Endothelial cell of umbilical vein (primary cell): ENCODE measurements at regions not wholly inside any gene's neighbourhood (a gene's known extent, or its start where the extent isn't known, plus 50 kb on each side); places are given as distances from the start of the nearest gene placed in this dataset.

Experiments
- BruUV-seq: library from RNA; stranded (reverse); fragments of 400-500 nt; replicated peaks from 2 replicates; lab custom pipeline; 2021; lab: Mats Ljungman, UMichigan
- CTCF ChIA-PET: fragments of 300-600, 350-600 bp; sonication (Branson Sonifier 250); formaldehyde crosslinking; loops from one replicate; lab custom pipeline; 2021; ENCODE audit warnings: antibody characterized with exemption, inconsistent platforms; lab: Charles Lee
- POLR2A ChIA-PET: fragments of 300-600, 350-600 bp; sonication (Branson Sonifier 250); formaldehyde crosslinking; loops from one replicate; lab custom pipeline; 2021; ENCODE audit warnings: antibody characterized with exemption, inconsistent platforms; lab: Charles Lee
- DNase-seq: peaks from one replicate; pipeline ENCODE4 v3.0.0-alpha.2; 2011; ENCODE audit warnings: low read depth, low spot score
- FAIRE-seq: peaks from 2 replicates; lab custom pipeline; 2011; peaks lifted over from hg19 to GRCh38; lab: Jason Lieb, UNC
- H2AFZ ChIP-seq: 2 replicates; pipeline ENCODE4 v1.6.0; 2012; ENCODE audit warnings: low read depth, low read length, control low read depth, inconsistent platforms
- H3K27ac ChIP-seq: 2 replicates; pipeline ENCODE4 v1.5.1; 2011; ENCODE audit warnings: low read depth, mild to moderate bottlenecking, control low read depth, low read length, moderate library complexity; ENCODE audit not compliant: insufficient read depth
- H3K27me3 ChIP-seq, 2 experiments: 2 replicates each; pipeline versions ENCODE4 v1.6.0 to v1.6.1; 2011; ENCODE audit warnings: low read length in 2 of 2, mixed read lengths in 1 of 2; ENCODE audit not compliant: control insufficient read depth in 2 of 2, insufficient read depth in 2 of 2
- H3K36me3 ChIP-seq, 2 experiments: 2 replicates in 1 of 2; 3 replicates in 1 of 2; pipeline ENCODE4 v1.5.1; 2011; ENCODE audit warnings: low read length in 2 of 2, mild to moderate bottlenecking in 1 of 2, moderate library complexity in 1 of 2; ENCODE audit not compliant: control insufficient read depth in 2 of 2, insufficient read depth in 2 of 2; ENCODE audit errors: extremely low read depth in 1 of 2
- H3K4me1 ChIP-seq: 3 replicates; pipeline ENCODE4 v1.5.1; 2011; ENCODE audit warnings: mild to moderate bottlenecking, low read length; ENCODE audit not compliant: control insufficient read depth, insufficient read depth; ENCODE audit errors: extremely low read depth
- H3K4me2 ChIP-seq: 2 replicates; pipeline ENCODE4 v1.6.1; 2011; ENCODE audit warnings: low read length, control low read depth, mixed read lengths; ENCODE audit not compliant: insufficient read depth
- H3K4me3 ChIP-seq, 3 experiments: fragments of 200-600 bp in 1 of 3; sonication (generic), shearing (Covaris generic) in 1 of 3; replicated peaks in 1 of 3; 2 replicates each; pipeline ENCODE4 v1.5.1; 2011 to 2016; ENCODE audit warnings: control low read depth in 3 of 3, low read length in 3 of 3, mild to moderate bottlenecking in 2 of 3, inconsistent platforms in 1 of 3, low read depth in 1 of 3, moderate library complexity in 1 of 3; ENCODE audit not compliant: insufficient read depth in 1 of 3
- H3K79me2 ChIP-seq: 2 replicates; pipeline ENCODE4 v1.6.0; 2012; ENCODE audit warnings: low read length, inconsistent platforms; ENCODE audit not compliant: control insufficient read depth, insufficient read depth
- H3K9ac ChIP-seq: replicated peaks from 2 replicates; pipeline ENCODE3; 2011; ENCODE audit warnings: low read length, control low read depth; ENCODE audit not compliant: insufficient read depth; ENCODE audit errors: extremely low read depth
- H3K9me1 ChIP-seq: replicated peaks from 3 replicates; pipeline ENCODE4 v1.6.0; 2011; ENCODE audit warnings: mild to moderate bottlenecking, low read length; ENCODE audit not compliant: control insufficient read depth, insufficient read depth; ENCODE audit errors: extremely low read depth
- H3K9me3 ChIP-seq: replicated peaks from 2 replicates; pipeline ENCODE4 v1.5.1; 2012; ENCODE audit warnings: low read length, inconsistent platforms; ENCODE audit not compliant: control insufficient read depth, insufficient read depth
- H4K20me1 ChIP-seq: replicated peaks from 2 replicates; pipeline ENCODE3; 2011; ENCODE audit warnings: mild to moderate bottlenecking, low read length; ENCODE audit not compliant: control insufficient read depth, insufficient read depth; ENCODE audit errors: extremely low read depth
- EZH2 ChIP-seq: IDR thresholded peaks from 2 replicates; pipeline ENCODE4 v1.6.1; 2012; ENCODE audit warnings: borderline replicate concordance, low read depth, mild to moderate bottlenecking, moderate library complexity, low read length, inconsistent platforms; ENCODE audit not compliant: severe bottlenecking
- GATA2 ChIP-seq: IDR thresholded peaks from 2 replicates; pipeline ENCODE4 v1.7.0; 2011; ENCODE audit warnings: low read depth, mild to moderate bottlenecking, moderate library complexity, mixed read lengths, low read length; ENCODE audit not compliant: insufficient read length, insufficient read depth
- JUN ChIP-seq: IDR thresholded peaks from 2 replicates; pipeline ENCODE4 v1.6.1; 2011; ENCODE audit warnings: borderline replicate concordance, low read depth; ENCODE audit not compliant: insufficient read length, insufficient read depth
- POLR2A ChIP-seq: IDR thresholded peaks from 2 replicates; pipeline ENCODE4 v1.6.1; 2012; ENCODE audit warnings: low read depth, mild to moderate bottlenecking, control low read depth, low read length
- dilution Hi-C: fragments of 300-500 bp; cut with MboI; formaldehyde crosslinking; loops from one replicate; pipeline ENCODE4 v1.15.0; 2019; ENCODE audit warnings: low sequenced_read_pairs; ENCODE audit not compliant: extremely low pct_ligation_motif_present
- intact Hi-C: fragments of 100-400 bp; cut with micrococcal nuclease; formaldehyde crosslinking; loops from one replicate; pipeline ENCODE4 v1.10.0; 2022
- TF ChIP-seq, protein P1 (sequence below), 2 donors: IDR thresholded peaks; 1 replicate in 1 of 2; 2 replicates in 1 of 2; pipeline ENCODE4 v1.5.1; 2011; ENCODE audit warnings: low read length in 2 of 2, mild to moderate bottlenecking in 2 of 2, moderate library complexity in 2 of 2, control low read depth in 1 of 2, inconsistent platforms in 1 of 2, low read depth in 1 of 2; ENCODE audit not compliant: insufficient read depth in 1 of 2; ENCODE audit errors: extremely low read depth in 1 of 2
- TF ChIP-seq, protein P2 (sequence below): IDR thresholded peaks from 2 replicates; pipeline ENCODE4 v1.6.1; 2011; ENCODE audit not compliant: insufficient read depth, insufficient read length

DNA sequence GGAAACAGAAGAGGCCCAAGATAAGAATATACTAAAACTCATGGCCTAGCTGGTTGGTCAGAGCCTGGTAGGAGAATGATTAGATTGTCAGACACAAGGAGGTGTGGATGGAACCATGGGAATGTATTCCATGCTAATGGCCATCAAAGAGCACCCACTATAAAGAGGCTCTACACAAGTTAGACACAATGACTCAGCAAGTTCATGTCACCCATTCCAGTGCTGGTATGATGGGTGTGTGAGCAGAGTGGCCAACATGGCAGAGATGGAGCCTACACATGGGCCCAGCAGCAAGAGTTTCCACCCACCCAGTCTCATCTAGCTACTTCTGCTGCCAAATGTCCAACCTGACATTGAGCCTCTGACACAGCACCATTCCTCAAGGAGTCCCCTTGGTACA, 97.5 kb upstream of the COG2 start:
- no peak overlapping the region for H3K9ac ChIP-seq
- H3K4me1 ChIP-seq: no peaks in the 10 kb centered on the region
- intact Hi-C loops (no loop called here), dilution Hi-C loops (no loop called here)
- DNase-seq (no peak), FAIRE-seq (no peak)
- H3K4me3 ChIP-seq: no peak overlapping the region
- BruUV-seq: no TSS peak
- CTCF ChIA-PET: no interaction called here
- H4K20me1 ChIP-seq: no peaks in the 10 kb centered on the region
- no peaks in the 10 kb centered on the region for H3K27me3 ChIP-seq
- no peaks in the 10 kb centered on the region for H3K9me1 ChIP-seq
- no peaks in the 10 kb centered on the region for H3K9me3 ChIP-seq
- H3K27ac ChIP-seq: no peak overlapping the region
- TF ChIP-seq JUN: no peak
- H3K4me2 ChIP-seq: no peak overlapping the region
- no peaks in the 10 kb centered on the region for H3K36me3 ChIP-seq
- POLR2A ChIA-PET: no interaction called here
- H3K79me2 ChIP-seq: no peaks in the 10 kb centered on the region
- no peak overlapping the region for H2AFZ ChIP-seq

GRCh38 chr1:230543085-230543484, 99.2 kb upstream of the COG2 start:
- CTCF ChIA-PET: no interaction called here

More at GRCh38 chr1:230543085-230543484, 99.2 kb upstream of the COG2 start:
- no peak overlapping the region for H3K4me2 ChIP-seq
- no peaks in the 10 kb centered on the region for H3K27me3 ChIP-seq
- H3K9me1 ChIP-seq: no peaks in the 10 kb centered on the region
- no peaks in the 10 kb centered on the region for H3K4me1 ChIP-seq
- H3K27ac ChIP-seq: no peak overlapping the region
- TF ChIP-seq EZH2: no peak
- no peak for TF ChIP-seq POLR2A
- TF ChIP-seq, protein P1, sequence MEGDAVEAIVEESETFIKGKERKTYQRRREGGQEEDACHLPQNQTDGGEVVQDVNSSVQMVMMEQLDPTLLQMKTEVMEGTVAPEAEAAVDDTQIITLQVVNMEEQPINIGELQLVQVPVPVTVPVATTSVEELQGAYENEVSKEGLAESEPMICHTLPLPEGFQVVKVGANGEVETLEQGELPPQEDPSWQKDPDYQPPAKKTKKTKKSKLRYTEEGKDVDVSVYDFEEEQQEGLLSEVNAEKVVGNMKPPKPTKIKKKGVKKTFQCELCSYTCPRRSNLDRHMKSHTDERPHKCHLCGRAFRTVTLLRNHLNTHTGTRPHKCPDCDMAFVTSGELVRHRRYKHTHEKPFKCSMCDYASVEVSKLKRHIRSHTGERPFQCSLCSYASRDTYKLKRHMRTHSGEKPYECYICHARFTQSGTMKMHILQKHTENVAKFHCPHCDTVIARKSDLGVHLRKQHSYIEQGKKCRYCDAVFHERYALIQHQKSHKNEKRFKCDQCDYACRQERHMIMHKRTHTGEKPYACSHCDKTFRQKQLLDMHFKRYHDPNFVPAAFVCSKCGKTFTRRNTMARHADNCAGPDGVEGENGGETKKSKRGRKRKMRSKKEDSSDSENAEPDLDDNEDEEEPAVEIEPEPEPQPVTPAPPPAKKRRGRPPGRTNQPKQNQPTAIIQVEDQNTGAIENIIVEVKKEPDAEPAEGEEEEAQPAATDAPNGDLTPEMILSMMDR (IDR thresholded peaks at IDR 0.05; ENCODE audit: extremely low read depth in 1 of 2, insufficient read depth in 1 of 2, low read depth in 1 of 2, low read length in 2 of 2): no peak
- TF ChIP-seq GATA2: no peak
- TF ChIP-seq, protein P2, sequence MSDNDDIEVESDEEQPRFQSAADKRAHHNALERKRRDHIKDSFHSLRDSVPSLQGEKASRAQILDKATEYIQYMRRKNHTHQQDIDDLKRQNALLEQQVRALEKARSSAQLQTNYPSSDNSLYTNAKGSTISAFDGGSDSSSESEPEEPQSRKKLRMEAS: no peak
- no peak overlapping the region for H3K9ac ChIP-seq
- no peaks in the 10 kb centered on the region for H3K36me3 ChIP-seq
- dilution Hi-C loops (no loop called here), intact Hi-C loops (no loop called here)
- H3K4me3 ChIP-seq: no peak overlapping the region
- DNase-seq (no peak), FAIRE-seq (no peak)
- no TSS peak for BruUV-seq
- H3K9me3 ChIP-seq: no peaks in the 10 kb centered on the region
- no peak overlapping the region for H2AFZ ChIP-seq
- POLR2A ChIA-PET: no interaction called here
- H4K20me1 ChIP-seq: no peaks in the 10 kb centered on the region
- no peaks in the 10 kb centered on the region for H3K79me2 ChIP-seq
